ENCODE measurements at regions not wholly inside any gene's neighbourhood (a gene's known extent, or its start where the extent isn't known, plus 50 kb on each side); places are given as distances from the start of the nearest gene placed in this dataset.

DNA sequence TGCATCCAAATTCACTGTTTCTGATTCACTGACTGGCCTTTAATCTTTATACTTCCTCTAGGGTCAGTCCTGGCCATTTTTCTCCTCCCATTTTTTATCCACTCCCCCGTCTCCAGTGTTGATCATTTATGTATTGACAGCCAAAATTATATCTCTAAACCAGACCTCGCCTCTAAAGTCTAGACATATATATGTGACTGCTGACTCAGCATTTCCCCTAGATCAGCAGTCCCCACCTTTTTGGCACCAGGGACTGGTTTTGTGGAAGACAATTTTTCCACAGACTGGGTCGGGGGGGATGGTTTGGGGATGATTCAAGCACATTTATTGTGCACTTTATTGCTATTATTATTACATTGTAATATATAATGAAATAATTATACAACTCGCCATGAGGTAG is 88.3 kb upstream of the DAAM1 start:
- TF ChIP-seq ZNF274 (IDR thresholded peaks at IDR 0.05; ENCODE audit: low read depth, low read length) (no peak), SUZ12 (IDR thresholded peaks at IDR 0.05; ENCODE audit: extremely low read depth, insufficient read depth, insufficient read length) (no peak), YY1 (IDR thresholded peaks at IDR 0.05; ENCODE audit: insufficient read depth, insufficient read length) (no peak)

All from NT2/D1 (cell line).